Lower leg skin (tissue), 3 donors: ENCODE measurements at regions not wholly inside any gene's neighbourhood (a gene's known extent, or its start where the extent isn't known, plus 50 kb on each side); places are given as distances from the start of the nearest gene placed in this dataset.

Source experiments
- POLR2A ChIP-seq, 2 donors: fragments of 450-650 bp; IDR thresholded peaks; one replicate each; pipeline ENCODE4 v1.6.1; 2016 to 2017; ENCODE audit warnings: antibody characterized with exemption in 2 of 2, mild to moderate bottlenecking in 1 of 2, moderate library complexity in 1 of 2
- TF ChIP-seq, protein P1 (sequence below), 3 donors: fragments of 450-650 bp; IDR thresholded peaks; one replicate each; pipeline ENCODE4 v1.5.1; 2016; ENCODE audit warnings: antibody characterized with exemption in 3 of 3, mild to moderate bottlenecking in 3 of 3, moderate library complexity in 2 of 3

GRCh38 chr11:71064702-71065515 lies 187.5 kb downstream of the SHANK2 start:
- TF ChIP-seq, protein P1, sequence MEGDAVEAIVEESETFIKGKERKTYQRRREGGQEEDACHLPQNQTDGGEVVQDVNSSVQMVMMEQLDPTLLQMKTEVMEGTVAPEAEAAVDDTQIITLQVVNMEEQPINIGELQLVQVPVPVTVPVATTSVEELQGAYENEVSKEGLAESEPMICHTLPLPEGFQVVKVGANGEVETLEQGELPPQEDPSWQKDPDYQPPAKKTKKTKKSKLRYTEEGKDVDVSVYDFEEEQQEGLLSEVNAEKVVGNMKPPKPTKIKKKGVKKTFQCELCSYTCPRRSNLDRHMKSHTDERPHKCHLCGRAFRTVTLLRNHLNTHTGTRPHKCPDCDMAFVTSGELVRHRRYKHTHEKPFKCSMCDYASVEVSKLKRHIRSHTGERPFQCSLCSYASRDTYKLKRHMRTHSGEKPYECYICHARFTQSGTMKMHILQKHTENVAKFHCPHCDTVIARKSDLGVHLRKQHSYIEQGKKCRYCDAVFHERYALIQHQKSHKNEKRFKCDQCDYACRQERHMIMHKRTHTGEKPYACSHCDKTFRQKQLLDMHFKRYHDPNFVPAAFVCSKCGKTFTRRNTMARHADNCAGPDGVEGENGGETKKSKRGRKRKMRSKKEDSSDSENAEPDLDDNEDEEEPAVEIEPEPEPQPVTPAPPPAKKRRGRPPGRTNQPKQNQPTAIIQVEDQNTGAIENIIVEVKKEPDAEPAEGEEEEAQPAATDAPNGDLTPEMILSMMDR (IDR thresholded peaks at IDR 0.05): no peak
- TF ChIP-seq POLR2A (IDR thresholded peaks at IDR 0.05): no peak
